ENCODE measurements at regions not wholly inside any gene's neighbourhood (a gene's known extent, or its start where the extent isn't known, plus 50 kb on each side); places are given as distances from the start of the nearest gene placed in this dataset.
"Not testable (repeated sequence)": the region's sequence is repeated elsewhere in the genome, so short reads cannot be mapped to it uniquely, and the experiment has no call there.

DNA sequence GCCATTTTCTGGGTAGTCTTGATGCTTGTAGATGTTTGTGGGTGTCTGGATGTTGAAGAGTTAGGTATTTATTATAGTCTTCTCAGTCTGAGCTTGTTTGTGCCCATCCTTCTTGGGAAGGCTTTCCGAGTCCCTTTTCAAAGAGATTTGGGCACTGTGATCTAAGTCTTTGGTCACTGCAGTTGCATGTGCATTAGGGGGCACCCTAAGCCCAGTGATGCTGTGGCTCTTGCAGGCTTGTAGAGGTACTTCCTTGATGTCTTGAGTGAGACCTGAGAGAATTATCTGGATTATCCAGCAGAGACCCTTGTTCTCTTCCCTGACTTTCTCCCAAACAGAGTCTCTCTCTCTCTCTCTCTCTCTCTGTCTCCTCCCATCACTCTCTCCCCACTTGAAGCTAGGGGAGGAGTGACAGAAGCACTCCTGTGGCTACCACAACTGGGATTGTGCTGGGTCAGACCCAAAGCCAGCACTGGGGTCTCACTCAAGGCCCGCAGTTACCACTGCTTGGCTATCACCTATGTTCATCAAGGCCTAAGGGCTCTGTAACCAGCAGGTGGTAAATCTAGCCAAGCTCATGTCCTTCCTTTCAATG is 68.5 kb downstream of the TMCO5A start:
- DNase-seq: peak; percentile 49

DNA sequence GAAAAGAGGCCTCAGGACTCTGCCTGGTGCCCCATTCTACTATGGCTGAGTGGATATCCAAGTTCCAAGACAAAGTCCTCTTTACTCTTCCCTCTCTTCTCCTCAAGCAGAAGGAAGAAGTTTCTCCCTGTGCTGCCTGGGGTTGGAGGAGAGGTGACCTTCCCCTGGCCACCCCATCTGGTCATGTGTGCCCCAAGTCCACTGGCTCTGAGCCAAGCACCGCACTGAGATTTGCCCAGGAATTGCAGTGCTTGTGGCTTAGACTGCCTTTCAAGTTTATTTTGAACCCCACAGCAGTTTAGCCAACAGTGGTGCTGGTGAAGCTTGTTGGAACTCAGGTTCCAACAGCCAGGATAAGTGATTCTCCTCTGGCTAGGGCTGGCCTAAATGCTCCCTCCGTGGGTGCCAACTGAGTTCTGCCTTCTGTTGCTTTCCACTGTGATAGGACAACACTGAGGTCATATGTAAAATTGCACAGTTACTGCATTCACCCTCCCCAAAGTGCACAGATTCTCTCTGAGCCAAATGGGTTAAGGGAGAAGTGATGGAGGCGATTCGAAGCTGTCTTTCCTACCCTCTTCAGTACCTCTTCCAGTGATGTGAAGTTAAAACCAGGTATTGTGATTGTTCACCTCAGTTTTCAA is 69.9 kb downstream of the TMCO5A start:
- DNase-seq: no peak

DNA sequence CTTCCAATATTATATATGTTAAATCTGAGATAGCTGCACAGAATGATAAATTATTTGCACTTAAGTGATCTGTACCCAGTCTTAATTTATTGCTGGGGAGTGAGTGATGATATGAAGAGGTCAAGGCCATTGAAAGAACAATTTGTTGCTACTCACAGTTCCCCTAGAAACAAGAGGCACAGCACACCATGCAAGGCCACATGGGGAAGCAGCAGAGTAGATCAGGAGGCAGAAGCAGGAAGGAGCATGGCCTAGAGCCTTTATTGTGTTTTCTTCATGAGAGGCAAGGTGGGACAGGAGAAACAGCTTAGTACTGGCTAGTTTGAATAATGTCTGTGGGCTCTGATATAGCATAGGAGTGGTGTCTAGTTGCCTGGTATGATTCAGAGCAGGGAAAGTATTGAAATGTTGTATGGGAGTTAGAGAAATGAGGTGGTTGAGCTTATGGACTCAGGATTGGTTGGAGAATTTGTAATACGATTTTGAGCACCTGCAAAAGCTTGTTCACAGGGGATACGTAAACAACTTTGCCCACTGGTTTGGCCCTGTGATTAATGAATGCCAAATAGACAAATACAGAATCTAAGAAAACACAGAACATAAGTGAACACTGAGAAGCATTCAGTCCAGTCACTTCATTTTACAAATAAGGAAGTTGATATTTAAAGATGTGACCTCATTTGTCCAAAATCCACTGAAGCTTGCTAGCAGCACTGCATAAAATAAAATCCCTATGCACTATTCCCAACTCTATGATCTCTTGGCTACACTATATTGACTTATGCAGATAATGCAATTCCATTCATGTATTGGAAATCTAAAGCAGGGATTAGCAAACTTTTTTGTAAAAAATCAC is 71.7 kb downstream of the TMCO5A start:
- DNase-seq: no peak

DNA sequence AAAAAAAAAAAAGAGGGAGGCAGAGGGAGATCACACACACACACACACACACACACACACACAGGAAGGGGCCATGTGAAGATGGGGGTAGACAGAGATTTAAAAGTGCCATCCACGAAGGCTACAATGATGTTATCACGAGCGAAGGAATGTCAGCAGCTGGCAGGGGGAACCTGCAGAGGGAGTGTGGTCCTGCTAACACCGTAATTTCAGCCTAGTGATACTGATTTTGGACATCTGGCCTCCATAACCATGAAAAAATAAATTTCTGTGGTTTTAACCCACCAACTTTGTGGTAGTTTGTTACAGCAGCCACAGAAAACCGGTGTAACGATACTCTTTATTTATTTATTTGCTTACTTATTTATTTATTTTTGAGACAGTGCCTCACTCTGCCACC is 76.0 kb downstream of the TMCO5A start:
- no peak for DNase-seq

DNA sequence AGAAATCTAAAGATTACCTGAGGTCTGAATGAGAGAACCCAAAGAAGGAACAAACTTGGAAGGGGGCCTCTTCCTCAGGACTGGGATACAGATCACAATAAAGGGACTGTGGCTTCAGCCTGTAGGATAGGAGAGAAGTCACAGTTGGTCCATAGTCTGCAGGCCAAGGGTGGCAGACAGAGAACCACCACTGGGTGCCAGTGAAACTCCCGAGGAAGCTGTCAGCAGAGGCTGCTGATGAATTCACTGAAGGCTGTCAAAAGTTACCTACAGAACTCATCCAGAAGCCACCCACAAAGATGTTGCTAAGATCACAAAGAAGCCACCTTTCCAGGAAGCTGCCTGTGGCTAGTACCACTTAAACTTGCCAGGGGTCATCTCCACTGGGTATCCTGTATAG is 78.5 kb downstream of the TMCO5A start:
- DNase-seq: no peak

DNA sequence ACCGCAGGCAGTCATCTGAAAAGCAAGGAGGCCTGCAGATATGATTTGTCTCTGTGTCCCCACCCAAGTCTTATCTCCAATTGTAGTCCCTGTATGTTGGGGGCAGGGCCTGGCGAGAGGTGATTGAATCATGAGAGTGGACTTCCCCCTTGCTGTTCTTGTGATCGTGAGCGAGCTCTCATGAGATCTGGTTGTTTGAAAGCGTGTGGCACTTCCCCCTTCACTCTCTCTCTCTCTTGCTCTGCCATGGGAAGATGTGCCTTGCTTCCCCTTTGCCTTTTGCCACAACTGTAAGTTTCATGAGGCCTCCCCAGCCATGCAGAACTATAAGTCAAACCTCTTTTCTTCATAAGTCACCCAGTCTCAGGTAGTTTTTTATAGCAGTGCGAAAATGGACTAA is 83.3 kb downstream of the TMCO5A start:
- no peak for DNase-seq

DNA sequence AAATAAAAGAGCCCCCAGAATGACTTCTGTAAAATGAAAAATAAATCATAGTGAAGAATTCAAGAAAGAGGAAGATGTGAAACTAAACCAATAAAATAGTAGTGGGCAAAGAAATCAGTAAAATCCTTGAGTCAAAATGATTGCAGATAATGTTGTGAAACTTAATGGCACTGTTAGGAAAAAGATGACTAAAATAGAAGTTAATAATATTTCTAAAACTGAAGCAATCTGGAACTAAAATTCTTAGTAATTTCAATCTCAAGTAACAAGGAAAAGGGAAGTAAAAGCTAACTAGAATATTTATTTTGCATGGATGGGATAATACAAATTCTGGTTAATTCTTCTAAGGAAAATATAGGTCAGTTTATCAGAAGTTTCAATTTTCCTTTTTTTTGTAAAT is 84.6 kb downstream of the TMCO5A start:
- DNase-seq: no peak

DNA sequence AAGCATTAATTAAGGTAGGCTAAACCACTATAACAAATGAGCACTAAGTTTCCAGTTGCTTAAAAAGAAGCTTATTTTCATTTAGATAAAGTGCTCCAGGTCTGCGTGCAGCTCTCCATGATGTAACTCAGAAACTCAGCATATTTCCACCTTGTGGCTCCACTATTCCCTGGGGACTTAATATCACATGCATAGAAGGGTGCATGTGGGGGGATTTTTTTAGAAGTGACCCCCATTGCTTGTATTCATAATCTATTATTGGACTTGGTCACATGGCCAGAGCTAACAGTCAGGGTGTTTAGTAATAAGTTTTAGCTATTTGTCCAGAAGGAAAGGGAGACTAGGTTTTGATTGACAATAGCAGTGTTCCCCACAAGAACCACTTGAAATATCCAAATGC is 86.8 kb downstream of the TMCO5A start:
- no peak for DNase-seq

DNA sequence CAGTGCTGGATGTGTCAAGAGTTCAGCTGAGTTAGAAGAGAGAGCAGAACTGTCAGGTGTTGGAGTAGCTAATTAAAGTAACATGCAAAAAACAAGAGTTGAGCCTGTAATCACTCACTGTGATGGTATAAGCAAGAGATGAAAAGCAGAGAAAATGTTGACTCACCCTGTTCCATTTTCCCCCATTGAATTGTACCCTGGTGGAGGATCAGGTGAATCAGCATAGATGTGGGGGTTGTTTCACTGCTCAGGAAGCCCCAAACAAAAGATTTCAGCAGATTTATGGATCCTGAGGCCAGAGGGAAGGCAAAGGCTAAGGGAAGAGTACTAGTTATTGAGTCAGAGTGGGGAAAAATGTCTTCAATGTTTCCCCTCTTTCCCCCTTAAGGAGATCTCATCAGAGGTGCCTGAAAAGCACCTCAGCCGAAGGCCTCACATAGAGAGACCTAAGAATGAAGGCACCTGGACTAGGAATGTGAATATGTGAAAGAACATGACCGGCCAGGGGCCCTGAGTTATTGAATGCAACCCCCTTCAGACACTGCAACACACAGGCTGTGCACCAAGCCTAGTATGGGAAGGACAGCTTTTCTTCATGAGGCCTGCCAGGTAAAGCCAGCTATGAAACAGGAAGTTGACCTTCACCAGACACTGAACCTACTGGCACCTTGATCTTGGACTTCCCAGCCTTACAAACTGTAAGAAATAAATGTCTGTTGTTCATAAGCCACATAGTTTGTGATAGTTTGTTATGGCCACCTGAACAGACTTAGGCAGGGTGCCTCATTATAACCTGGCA is 90.1 kb downstream of the TMCO5A start:
- no peak for DNase-seq

DNA sequence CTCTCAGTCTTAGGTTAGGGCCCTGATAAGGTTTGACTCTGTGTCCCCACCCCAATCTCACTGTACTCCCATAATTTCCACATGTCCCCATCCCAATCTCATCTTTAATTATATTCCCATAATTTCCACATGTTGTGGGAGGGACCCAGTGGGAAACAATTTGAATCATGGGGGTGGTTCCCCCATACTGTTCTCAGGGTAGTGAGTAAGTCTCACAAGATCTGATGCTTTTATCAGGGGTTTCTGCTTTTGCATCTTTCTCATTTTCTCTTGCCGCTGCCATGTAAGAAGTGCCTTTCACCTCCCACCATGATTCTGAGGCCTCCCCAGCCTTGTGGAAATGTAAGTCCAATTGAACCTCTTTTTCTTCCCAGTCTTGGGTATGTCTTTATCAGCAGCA is 91.2 kb downstream of the TMCO5A start:
- DNase-seq: not testable (repeated sequence)

DNA sequence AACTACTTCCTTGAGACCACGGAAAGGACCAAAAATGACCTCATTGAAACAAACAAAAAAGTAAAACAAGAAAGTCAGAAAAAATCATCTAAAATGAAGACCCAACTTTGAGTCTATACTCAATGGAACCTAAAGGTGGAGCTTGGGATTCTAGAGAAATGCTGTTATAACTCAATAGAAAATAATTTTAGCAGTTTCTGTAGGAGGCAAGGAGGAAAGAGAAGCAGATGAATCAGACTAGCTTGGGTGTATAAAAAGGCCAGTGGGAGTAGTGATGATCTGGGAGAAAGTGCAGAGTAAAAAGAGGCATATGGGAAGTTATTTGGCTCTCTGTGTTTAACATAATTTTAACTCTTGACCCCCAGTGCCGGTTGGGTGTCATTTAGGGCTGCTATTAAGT is 94.4 kb downstream of the TMCO5A start:
- no peak for DNase-seq

DNA sequence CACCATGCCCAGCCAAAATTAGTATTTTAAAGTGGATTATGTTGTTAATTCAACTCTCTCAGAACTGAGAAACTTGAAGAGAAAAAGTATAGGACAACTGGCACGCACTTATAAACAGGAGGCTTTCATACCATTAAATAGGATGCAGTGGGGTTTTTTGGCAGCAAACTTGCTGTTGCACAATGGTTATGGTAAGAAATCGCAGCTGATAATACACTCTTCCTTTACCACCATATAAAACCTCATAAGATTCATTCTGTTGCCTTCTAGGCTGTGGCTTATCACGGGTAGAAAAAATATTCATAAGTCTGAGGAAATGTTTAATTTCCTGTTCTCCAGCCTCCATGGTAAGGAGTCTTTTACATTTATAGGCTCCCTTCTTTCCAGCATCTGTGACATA is 95.3 kb downstream of the TMCO5A start:
- no peak for DNase-seq

DNA sequence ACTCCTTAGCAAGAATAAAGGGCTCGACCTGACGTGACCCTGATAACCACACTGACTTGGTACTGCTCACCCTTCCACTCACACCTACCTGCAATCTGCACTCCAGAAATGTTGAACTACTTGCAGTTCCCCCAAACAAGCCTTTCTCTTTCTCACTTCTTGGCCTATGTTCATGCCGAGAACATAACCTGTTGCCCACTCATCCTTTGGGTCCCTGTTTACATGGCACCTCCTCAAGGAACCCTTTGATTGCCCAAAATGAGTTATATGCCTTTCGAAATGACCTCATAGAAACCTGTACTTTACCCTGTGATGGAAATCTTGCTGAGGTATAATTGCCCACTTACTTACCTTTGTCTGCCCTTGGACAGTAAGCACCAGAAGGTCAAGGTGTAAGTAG is 96.2 kb downstream of the TMCO5A start:
- DNase-seq: no peak

DNA sequence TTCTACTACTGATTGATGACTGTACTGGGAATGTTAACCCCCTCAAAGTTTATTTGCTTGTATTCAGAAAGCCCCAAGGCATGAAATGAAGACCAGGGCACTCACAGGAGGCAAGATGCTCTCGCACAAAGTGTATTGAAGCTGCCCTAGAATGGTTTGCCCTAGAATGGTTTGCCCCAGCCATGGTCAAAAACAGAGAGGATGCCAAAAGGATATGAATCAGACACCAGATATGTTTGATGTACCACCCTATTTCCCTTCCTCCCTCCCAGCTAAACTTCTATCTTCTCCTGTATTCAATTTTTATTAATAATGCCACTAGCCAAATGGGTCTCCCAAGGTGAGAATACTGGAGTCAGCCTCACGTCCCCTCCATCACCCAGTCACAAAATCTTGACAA is 101.3 kb downstream of the TMCO5A start:
- DNase-seq: no peak

DNA sequence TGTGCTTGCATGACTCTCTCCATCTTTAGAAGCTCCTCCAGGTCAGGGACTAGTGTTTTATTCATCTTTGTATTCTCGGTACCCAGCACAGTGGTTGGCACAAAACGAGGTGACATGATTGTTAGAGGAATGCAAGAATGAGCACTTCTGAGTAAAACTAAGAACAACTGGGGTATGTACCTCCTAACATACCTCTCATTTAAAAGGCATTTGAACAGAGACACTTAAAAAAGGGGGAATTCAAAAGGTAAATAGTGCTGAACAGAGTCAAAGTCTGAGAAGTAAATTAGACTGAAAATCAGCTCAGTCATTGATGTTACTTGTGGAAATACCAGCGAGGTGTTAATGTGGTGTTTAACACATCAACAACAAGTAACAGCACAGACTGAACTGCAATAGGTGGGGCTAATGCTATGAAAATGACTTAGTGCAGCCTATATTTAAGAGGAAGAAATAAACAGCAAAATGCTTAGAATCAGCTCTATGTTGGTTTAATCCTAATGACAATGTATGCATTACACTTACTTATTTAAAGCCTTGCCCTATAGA is 102.4 kb downstream of the TMCO5A start:
- no peak for DNase-seq

DNA sequence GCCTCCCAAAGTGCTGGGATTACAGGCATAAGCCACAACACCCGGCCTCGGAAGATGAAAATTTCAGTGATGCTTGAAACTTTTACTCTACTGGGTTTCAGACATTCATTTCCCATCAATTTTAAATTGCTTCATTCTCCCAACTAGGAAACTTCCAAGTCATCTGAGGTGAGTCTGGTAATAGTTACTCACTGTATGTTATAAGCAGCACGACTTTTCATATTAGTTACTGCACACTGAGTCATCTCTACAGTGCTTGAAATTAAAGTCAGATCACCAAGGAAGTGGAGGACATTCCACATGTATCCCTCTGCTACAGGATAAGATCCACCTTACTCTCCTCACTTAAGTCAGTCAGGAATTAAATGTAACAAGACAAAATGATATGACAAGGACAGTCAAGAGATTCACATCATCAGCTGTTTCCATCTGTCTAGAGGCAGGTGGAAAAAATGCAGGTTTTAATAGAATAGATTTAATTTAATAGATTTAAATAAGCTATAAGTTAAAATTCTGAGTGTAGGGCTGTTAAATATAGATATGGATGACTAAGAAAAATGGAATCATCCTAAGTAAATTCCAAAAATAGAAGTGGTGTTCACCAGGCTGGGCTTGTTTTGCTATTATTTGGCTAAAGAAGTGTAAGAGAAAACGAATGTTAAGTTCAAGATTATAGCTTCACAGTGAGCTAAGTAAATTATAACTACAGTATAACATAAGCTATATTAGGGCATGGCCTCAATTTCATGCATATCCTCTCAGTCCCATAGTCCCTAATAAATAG is 104.4 kb downstream of the TMCO5A start:
- DNase-seq: no peak

DNA sequence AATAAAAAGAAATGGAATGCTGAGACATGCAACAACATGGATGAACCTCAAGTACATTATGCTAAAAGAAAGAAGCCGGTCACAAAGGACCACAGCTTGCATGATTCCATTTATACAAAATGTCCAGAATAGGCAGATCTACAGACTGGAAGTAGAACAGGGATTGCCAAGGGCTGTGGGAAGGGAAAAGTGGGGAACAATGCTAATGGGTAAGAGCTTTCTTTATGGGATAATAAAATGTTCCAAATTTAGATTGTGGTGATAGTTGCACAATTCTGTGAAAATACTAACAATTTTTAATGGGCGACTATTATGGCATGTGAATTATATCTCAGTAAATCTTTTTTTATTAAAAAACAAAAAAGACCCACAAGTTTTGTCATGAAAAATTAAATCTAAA is 106.2 kb downstream of the TMCO5A start:
- no peak for DNase-seq

DNA sequence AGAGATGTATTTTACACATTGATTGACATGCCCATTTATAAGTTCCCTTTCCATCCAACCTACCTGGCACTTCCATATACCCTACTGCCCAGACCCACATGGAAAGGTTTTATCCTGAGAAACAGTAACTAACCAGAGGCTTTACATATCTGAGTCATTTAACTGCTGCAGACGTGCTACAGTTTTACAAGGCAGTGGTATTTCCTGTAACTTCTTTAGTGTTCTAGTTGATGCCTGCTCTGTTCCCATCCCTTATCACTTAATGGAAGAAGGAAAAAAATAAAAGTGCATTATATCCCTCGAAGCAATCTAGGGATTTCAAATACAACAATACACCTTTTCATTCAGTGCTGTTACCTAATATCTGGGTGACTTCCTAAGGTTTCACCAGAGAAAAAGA is 107.1 kb downstream of the TMCO5A start:
- no peak for DNase-seq

DNA sequence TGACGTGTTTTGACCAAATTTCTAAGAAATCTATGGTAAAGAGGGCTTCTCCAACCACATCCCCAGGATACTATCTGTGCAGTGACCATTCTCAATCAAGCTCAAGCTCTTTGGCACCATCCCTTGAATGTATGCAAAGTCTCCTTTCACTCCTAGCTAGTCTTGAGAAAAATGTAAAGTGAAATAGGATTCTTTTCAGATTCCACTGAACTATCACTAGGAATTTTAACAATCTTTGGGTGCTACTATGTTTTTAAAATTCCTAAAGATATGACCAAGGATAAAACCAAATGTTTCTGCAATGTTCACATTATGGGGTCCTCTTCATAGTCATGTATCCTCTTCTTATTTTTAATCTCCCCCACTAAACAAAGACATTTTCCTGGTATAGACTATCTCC is 107.8 kb downstream of the TMCO5A start:
- no peak for DNase-seq

DNA sequence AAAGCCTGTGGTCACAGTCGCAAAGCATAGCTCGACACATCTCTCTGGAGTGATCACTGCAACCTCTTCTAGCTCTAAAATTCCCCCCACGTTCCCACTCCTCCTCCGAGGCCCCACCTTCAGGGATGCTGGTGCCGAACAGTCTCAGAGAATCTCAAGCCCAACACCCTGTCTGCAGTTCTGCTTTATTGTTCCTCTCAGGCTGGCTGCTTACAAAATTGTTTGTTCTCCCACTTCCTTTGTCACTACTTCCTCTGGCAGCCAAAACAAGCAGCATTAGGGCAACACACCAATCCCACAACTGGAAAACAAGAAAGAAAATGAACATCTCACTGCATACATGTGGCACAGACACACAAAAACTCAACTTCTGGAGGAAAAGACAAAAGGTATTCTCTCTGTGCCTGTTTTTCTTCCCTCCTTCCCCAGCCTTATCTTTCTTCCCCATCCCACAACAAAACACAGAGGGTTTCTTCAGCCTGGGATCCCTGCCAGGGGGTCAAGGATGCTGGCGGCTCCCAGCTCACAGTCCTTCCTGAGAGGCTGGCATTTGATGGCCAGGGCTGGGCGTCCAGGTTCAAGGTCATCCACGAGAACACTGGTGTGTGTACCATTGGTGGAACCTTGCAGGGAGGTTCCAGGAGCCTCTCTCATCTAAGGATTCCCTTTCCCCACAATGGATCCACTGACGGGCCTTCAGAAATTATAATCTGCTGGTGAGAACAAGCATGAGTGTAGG is 108.4 kb downstream of the TMCO5A start:
- DNase-seq: no peak

DNA sequence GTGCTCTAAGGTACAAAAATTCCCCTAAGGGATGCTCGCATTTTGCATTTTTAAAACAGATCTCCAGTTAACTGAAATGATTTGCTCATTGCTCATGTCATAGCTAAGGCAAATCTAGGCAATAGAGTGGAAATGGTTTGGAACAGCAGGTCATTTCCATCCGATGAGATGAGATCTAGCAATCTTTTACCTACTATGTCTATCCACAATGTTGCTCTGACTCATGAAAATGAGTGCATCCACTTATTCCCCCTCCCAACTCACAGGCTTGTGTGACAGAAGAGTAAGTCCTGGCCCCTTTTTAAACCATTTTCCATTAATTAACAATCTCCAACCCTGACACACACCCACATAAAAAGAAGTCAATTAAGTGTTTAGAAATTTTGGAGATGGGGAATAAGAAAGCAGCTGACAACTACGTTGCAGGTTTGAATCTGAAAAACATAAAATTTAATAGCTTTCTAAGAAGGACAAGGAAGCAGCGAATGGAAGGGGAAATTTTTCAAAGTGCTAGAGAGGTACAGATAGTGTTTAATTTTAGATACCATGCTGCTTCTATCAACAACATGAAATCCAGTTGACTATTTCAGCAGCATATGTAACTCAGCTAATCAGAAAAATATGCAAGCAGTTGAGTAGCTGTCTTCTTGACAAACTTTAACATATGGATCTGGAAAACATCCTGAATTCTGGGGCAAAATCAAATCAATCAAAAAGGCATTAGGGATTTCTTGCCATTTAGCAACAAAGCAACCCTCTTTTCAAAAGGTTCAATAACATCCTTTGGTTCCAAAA is 112.0 kb downstream of the TMCO5A start:
- DNase-seq: no peak
